T1000 (cell line): ENCODE measurements at regions not wholly inside any gene's neighbourhood (a gene's known extent, or its start where the extent isn't known, plus 50 kb on each side); places are given as distances from the start of the nearest gene placed in this dataset.

ENCODE experiments used
- DNase-seq: peaks from one replicate; lab custom pipeline; 2025; ENCODE audit warnings: mixed read lengths; lab: John Stamatoyannopoulos, UW

GRCh38 chr3:124444075-124444474 lies 286.2 kb upstream of the UMPS start:
- no peak for DNase-seq

- DNase-seq, result no peak
Observed at GRCh38 chr3:124444896-124445295, 285.4 kb upstream of the UMPS start.

GRCh38 chr3:124447845-124448244 lies 282.4 kb upstream of the UMPS start:
- no peak for DNase-seq

GRCh38 chr3:124448954-124449353 lies 281.3 kb upstream of the UMPS start:
- DNase-seq, result no peak

- DNase-seq, result no peak
Observed at GRCh38 chr3:124450366-124450765, 279.9 kb upstream of the UMPS start.

GRCh38 chr3:124451630-124452317 lies 278.5 kb upstream of the UMPS start:
- DNase-seq, result no peak

- DNase-seq, result no peak
Observed at GRCh38 chr3:124453189-124453588, 277.1 kb upstream of the UMPS start.

- no peak for DNase-seq
Observed at GRCh38 chr3:124455891-124456290, 274.4 kb upstream of the UMPS start.

- DNase-seq, result no peak
Observed at GRCh38 chr3:124456506-124456905, 273.7 kb upstream of the UMPS start.

GRCh38 chr3:124459678-124460077 lies 270.6 kb upstream of the UMPS start:
- no peak for DNase-seq

GRCh38 chr3:124461126-124461525 lies 269.1 kb upstream of the UMPS start:
- DNase-seq, result no peak

- DNase-seq, result no peak
Observed at GRCh38 chr3:124461838-124462632, 268.2 kb upstream of the UMPS start.

GRCh38 chr3:124463234-124463633 lies 267.0 kb upstream of the UMPS start:
- DNase-seq, result no peak

GRCh38 chr3:124467980-124468902 lies 262.0 kb upstream of the UMPS start:
- no peak for DNase-seq

- DNase-seq, result no peak
Observed at GRCh38 chr3:124469555-124469954, 260.7 kb upstream of the UMPS start.

GRCh38 chr3:124478830-124479229 lies 251.4 kb upstream of the UMPS start:
- DNase-seq, result no peak

GRCh38 chr3:124483915-124484470 lies 246.3 kb upstream of the UMPS start:
- DNase-seq, result no peak

- no peak for DNase-seq
Observed at GRCh38 chr3:124486324-124486723, 243.9 kb upstream of the UMPS start.

GRCh38 chr3:124489506-124489905 lies 240.7 kb upstream of the UMPS start:
- no peak for DNase-seq

GRCh38 chr3:124491098-124491497 lies 239.2 kb upstream of the UMPS start:
- DNase-seq, result no peak

- no peak for DNase-seq
Observed at GRCh38 chr3:124491875-124492274, 238.4 kb upstream of the UMPS start.

- DNase-seq, result no peak
Observed at GRCh38 chr3:124492824-124493223, 237.4 kb upstream of the UMPS start.
